ENCODE measurements at regions not wholly inside any gene's neighbourhood (a gene's known extent, or its start where the extent isn't known, plus 50 kb on each side); places are given as distances from the start of the nearest gene placed in this dataset.

DNA sequence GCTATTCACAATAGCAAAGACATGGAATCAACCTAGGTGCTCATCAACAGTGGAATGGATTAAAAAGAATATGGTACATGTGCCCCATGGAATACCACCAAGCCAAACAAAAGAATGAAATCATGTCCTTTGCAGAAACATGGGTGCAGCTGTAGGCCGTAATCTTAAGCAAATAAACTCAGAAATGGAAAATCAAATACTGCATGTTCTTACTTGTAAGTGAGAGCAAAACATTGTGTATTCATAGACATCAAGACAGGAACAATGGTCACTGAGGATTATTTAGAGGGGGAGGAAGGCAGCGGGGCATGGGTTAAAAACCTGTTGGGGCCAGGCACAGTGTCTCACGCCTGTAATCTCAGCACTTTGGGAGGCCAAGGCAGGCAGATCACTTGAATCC lies 304.7 kb upstream of the ROBO2 start:
- Mint-ChIP-seq H3K27ac (no peak overlapping the region), H3K4me1 (ENCODE audit: low read depth) (no peaks in the 10 kb centered on the region), H3K27me3 (ENCODE audit: insufficient read depth) (no peaks in the 10 kb centered on the region; the same call in 1 of the 2 replicates), H3K9me3 (peaks cover 41% of the 10 kb centered on the region), H3K4me3 (no peak overlapping the region), H3K36me3 (ENCODE audit: low read depth) (no peaks in the 10 kb centered on the region; the same call in 1 of the 2 replicates)
- DNase-seq = no peak
- TF ChIP-seq, protein P1, sequence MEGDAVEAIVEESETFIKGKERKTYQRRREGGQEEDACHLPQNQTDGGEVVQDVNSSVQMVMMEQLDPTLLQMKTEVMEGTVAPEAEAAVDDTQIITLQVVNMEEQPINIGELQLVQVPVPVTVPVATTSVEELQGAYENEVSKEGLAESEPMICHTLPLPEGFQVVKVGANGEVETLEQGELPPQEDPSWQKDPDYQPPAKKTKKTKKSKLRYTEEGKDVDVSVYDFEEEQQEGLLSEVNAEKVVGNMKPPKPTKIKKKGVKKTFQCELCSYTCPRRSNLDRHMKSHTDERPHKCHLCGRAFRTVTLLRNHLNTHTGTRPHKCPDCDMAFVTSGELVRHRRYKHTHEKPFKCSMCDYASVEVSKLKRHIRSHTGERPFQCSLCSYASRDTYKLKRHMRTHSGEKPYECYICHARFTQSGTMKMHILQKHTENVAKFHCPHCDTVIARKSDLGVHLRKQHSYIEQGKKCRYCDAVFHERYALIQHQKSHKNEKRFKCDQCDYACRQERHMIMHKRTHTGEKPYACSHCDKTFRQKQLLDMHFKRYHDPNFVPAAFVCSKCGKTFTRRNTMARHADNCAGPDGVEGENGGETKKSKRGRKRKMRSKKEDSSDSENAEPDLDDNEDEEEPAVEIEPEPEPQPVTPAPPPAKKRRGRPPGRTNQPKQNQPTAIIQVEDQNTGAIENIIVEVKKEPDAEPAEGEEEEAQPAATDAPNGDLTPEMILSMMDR (IDR thresholded peaks at IDR 0.05) = no peak

DNA sequence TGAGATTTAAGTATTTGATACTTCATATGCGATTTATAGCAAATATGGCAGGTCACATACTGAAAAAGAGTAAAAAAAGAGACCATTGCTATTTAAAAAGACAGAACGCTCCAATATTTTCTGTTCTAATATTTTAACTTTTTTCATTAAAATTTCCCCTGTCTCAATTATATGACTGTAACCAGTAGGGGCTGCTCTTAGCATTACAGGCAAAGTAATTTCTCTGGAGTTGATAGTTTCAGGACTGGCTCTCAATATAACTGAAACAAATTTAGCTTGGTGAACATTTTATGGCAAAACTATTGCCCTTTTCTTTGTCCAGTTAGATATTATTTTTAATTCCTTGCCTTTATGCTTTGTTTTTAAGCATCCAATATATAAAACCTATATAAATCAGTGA lies 286.3 kb upstream of the ROBO2 start:
- no peak for DNase-seq
- Mint-ChIP-seq H3K27ac (no peak overlapping the region), H3K9me3 (peaks cover 21% of the 10 kb centered on the region), H3K27me3 (ENCODE audit: insufficient read depth) (no peaks in the 10 kb centered on the region), H3K4me1 (ENCODE audit: low read depth) (no peaks in the 10 kb centered on the region), H3K4me3 (no peak overlapping the region), H3K36me3 (ENCODE audit: low read depth) (no peaks in the 10 kb centered on the region)
- TF ChIP-seq, protein P1 (IDR thresholded peaks at IDR 0.05) = peak; percentile 21; the same call in 1 of the 2 replicates

DNA sequence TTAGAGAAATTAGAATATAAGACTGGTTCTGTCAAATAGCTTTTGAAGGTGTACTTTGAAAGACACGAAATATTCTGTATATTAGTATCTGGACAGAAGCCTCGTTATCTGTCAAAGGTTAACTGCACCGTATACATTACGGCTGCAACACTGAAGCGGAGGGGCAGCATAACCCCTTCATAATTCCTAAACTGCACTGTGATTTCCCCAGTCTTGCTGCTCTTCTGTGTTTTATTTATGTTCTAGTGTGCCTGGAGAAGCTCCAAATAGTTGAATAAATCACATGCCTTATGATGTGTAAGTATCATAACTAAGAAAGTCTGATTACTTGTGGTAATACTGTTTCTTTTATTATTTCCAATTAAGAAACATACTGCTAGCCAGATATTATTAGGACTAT lies 285.7 kb upstream of the ROBO2 start:
- H3K9me3 Mint-ChIP-seq = peaks cover 26% of the 10 kb centered on the region

DNA sequence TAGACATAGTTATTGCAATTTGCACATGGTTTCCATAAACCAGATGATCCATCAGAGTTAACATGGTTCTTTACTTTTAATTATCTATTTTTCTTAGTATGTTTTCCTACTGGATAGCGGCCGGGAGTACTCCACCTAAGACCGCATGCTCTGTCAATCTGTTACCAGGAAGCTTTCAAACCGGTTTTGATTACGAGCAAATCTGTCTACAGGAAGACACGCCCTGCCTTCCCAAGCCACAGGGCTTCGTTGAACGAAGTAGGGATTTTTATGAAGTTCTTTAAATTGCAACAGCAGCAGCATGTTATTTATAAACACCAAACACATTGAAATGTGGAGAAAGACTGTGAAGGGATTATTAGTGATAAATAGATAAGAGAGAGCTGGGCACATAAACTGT lies 283.3 kb upstream of the ROBO2 start:
- peaks cover 13% of the 10 kb centered on the region; the same call in 1 of the 2 replicates for H3K9me3 Mint-ChIP-seq
- TF ChIP-seq, protein P1 (IDR thresholded peaks at IDR 0.05) = no peak
- no peaks in the 10 kb centered on the region for H3K36me3 Mint-ChIP-seq (ENCODE audit: low read depth)
- no peak overlapping the region for H3K27ac Mint-ChIP-seq
- H3K27me3 Mint-ChIP-seq (ENCODE audit: insufficient read depth) = no peaks in the 10 kb centered on the region
- H3K4me3 Mint-ChIP-seq = no peak overlapping the region
- no peak for DNase-seq
- H3K4me1 Mint-ChIP-seq (ENCODE audit: low read depth) = no peaks in the 10 kb centered on the region

More for the DNA sequence above, 285.7 kb upstream of the ROBO2 start:
- no peaks in the 10 kb centered on the region for H3K36me3 Mint-ChIP-seq (ENCODE audit: low read depth)
- H3K4me3 Mint-ChIP-seq = no peak overlapping the region
- H3K27ac Mint-ChIP-seq = no peak overlapping the region
- H3K4me1 Mint-ChIP-seq (ENCODE audit: low read depth) = no peaks in the 10 kb centered on the region
- H3K27me3 Mint-ChIP-seq (ENCODE audit: insufficient read depth) = no peaks in the 10 kb centered on the region
- TF ChIP-seq, protein P1 (IDR thresholded peaks at IDR 0.05) = no peak
- DNase-seq = no peak

DNA sequence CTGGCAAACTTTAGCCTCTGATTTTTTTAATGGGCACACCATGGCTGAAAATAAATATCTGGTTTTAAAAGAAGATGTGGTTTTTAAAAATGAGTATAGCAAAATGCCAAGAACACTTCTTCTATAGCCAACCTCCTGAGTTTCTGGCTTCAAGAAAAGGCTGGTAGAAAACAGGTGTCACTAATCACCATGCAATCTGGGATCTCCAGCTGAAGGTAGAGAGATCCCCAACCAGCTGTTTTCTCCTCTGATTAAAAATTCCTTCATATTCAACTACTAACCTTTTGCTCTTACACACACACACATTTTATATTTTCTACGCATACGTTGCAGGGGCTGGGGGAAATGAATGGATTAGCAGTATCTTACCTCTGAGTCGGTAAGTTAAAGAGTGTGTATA lies 279.6 kb upstream of the ROBO2 start:
- TF ChIP-seq, protein P1 (IDR thresholded peaks at IDR 0.05) = no peak
- Mint-ChIP-seq H3K9me3 (peaks cover 23% of the 10 kb centered on the region), H3K27ac (no peak overlapping the region), H3K27me3 (ENCODE audit: insufficient read depth) (no peaks in the 10 kb centered on the region), H3K4me3 (no peak overlapping the region), H3K4me1 (ENCODE audit: low read depth) (no peaks in the 10 kb centered on the region), H3K36me3 (ENCODE audit: low read depth) (no peaks in the 10 kb centered on the region)
- no peak for DNase-seq

DNA sequence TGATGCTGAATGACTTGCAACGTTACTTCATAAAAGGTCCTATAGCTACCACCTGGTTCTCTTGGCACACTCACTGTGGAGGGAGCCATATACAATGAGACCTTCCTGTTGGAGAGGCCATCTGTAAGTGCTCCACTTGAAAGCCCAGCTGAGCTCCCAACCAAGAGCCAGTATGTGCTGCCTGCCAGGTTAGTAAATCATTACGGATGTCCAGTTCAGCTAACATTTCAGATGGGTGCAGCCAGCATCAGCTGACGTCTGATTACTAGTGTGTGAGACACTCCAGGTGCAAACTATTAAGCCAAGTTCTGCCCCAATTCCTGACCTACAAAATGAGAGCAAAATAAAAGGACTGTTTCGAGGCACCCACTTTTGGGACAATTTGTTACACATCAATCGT lies 274.4 kb upstream of the ROBO2 start:
- no peak overlapping the region for H3K4me3 Mint-ChIP-seq
- no peak for DNase-seq
- no peaks in the 10 kb centered on the region for H3K27me3 Mint-ChIP-seq (ENCODE audit: insufficient read depth)
- TF ChIP-seq, protein P1 (IDR thresholded peaks at IDR 0.05) = no peak
- H3K9me3 Mint-ChIP-seq = peaks cover 25% of the 10 kb centered on the region
- H3K27ac Mint-ChIP-seq = no peak overlapping the region
- no peaks in the 10 kb centered on the region for H3K36me3 Mint-ChIP-seq (ENCODE audit: low read depth)
- no peaks in the 10 kb centered on the region for H3K4me1 Mint-ChIP-seq (ENCODE audit: low read depth)

All from HFFc6 (cell line).